ENCODE measurements at regions not wholly inside any gene's neighbourhood (a gene's known extent, or its start where the extent isn't known, plus 50 kb on each side); places are given as distances from the start of the nearest gene placed in this dataset.

GRCh38 chr20:50405915-50406609 is 104.1 kb upstream of the PTPN1 start:
- H3K27me3 Mint-ChIP-seq (ENCODE audit: low read depth in 2 of 2), result peaks cover 28 to 32% of the 10 kb centered on the region in 2 donors
- ATAC-seq, result no peak
- no peak for DNase-seq
- TF ChIP-seq CTCF (IDR thresholded peaks at IDR 0.05), result no peak
- intact Hi-C loops (cut with micrococcal nuclease), result no loop called here
- no peaks in the 10 kb centered on the region for H3K9me3 Mint-ChIP-seq
- Histone ChIP-seq H3K27me3 (ENCODE audit: control insufficient read depth, insufficient read depth, low read length) (no peaks in the 10 kb centered on the region), H3K36me3 (ENCODE audit: control insufficient read depth, insufficient read depth, low read length) (no peaks in the 10 kb centered on the region), H3K27ac (ENCODE audit: low read length) (no peak overlapping the region), H3K4me1 (ENCODE audit: control insufficient read depth, insufficient read depth, low read length) (no peaks in the 10 kb centered on the region), H3K4me3 (ENCODE audit: low read length) (no peak overlapping the region), H3K9me3 (ENCODE audit: control insufficient read depth, insufficient read depth, low read length) (no peaks in the 10 kb centered on the region)
- H3K4me1 Mint-ChIP-seq, result peaks cover 0 to 11% of the 10 kb centered on the region in 2 donors
- H3K27ac Mint-ChIP-seq, result no peak overlapping the region
- no peaks in the 10 kb centered on the region for H3K36me3 Mint-ChIP-seq
- WGBS (ENCODE audit: insufficient coverage), result 86% methylated on average over 4 of the region's 6 CpGs
- no peak overlapping the region for H3K4me3 Mint-ChIP-seq

GRCh38 chr20:50406610-50407136 is 103.5 kb upstream of the PTPN1 start:
- H3K36me3 ChIP-seq (ENCODE audit: control insufficient read depth, insufficient read depth, low read length), result no peaks in the 10 kb centered on the region
- Mint-ChIP-seq H3K4me3 (no peak overlapping the region), H3K4me1 (peaks cover 0 to 11% of the 10 kb centered on the region in 2 donors), H3K9me3 (no peaks in the 10 kb centered on the region), H3K27me3 (ENCODE audit: low read depth in 2 of 2) (peaks cover 31 to 36% of the 10 kb centered on the region in 2 donors), H3K27ac (no peak overlapping the region), H3K36me3 (no peaks in the 10 kb centered on the region)
- intact Hi-C loops (cut with micrococcal nuclease), result no loop called here
- no peak for ATAC-seq
- H3K27me3 ChIP-seq (ENCODE audit: control insufficient read depth, insufficient read depth, low read length), result peaks cover under 1% of the 10 kb centered on the region
- no peaks in the 10 kb centered on the region for H3K9me3 ChIP-seq (ENCODE audit: control insufficient read depth, insufficient read depth, low read length)
- H3K4me3 ChIP-seq (ENCODE audit: low read length), result no peak overlapping the region
- no peak for DNase-seq
- no peak for TF ChIP-seq CTCF (IDR thresholded peaks at IDR 0.05)
- H3K27ac ChIP-seq (ENCODE audit: low read length), result no peak overlapping the region
- 93% methylated on average over 9 of the region's 9 CpGs for WGBS (ENCODE audit: insufficient coverage)
- H3K4me1 ChIP-seq (ENCODE audit: control insufficient read depth, insufficient read depth, low read length), result no peaks in the 10 kb centered on the region

GRCh38 chr20:50408526-50409364 is 101.4 kb upstream of the PTPN1 start:
- Mint-ChIP-seq H3K4me3 (no peak overlapping the region), H3K36me3 (no peaks in the 10 kb centered on the region), H3K4me1 (peaks cover 0 to 14% of the 10 kb centered on the region in 2 donors), H3K9me3 (no peaks in the 10 kb centered on the region), H3K27me3 (ENCODE audit: low read depth in 2 of 2) (peaks cover 39 to 43% of the 10 kb centered on the region in 2 donors), H3K27ac (no peak overlapping the region)
- Histone ChIP-seq H3K27me3 (ENCODE audit: control insufficient read depth, insufficient read depth, low read length) (peaks cover 2% of the 10 kb centered on the region), H3K4me1 (ENCODE audit: control insufficient read depth, insufficient read depth, low read length) (no peaks in the 10 kb centered on the region), H3K9me3 (ENCODE audit: control insufficient read depth, insufficient read depth, low read length) (peaks cover 3% of the 10 kb centered on the region), H3K4me3 (ENCODE audit: low read length) (no peak overlapping the region), H3K27ac (ENCODE audit: low read length) (no peak overlapping the region), H3K36me3 (ENCODE audit: control insufficient read depth, insufficient read depth, low read length) (no peaks in the 10 kb centered on the region)
- WGBS (ENCODE audit: insufficient coverage), result 84% methylated on average over 15 of the region's 15 CpGs
- intact Hi-C loops (cut with micrococcal nuclease), result no loop called here
- ATAC-seq (no peak), DNase-seq (no peak)
- TF ChIP-seq CTCF (IDR thresholded peaks at IDR 0.05), result no peak
